Uterus (tissue), 3 donors: ENCODE measurements at regions not wholly inside any gene's neighbourhood (a gene's known extent, or its start where the extent isn't known, plus 50 kb on each side); places are given as distances from the start of the nearest gene placed in this dataset.

Source experiments
- DNase-seq, 2 donors: peaks; one replicate each; pipeline ENCODE4 v3.0.0-alpha.2; 2019 to 2020
- H3K27ac ChIP-seq, 2 donors: fragments of 200-600 bp; sonication (generic); 1 replicate in 1 of 2; 2 replicates in 1 of 2; pipeline ENCODE4 v1.5.1; 2016 to 2018
- H3K27me3 ChIP-seq, 2 donors: fragments of 200-600 bp; sonication (generic); one replicate each; pipeline ENCODE4 v1.5.1; 2018 to 2019; ENCODE audit warnings: control low read depth in 1 of 2
- H3K36me3 ChIP-seq, 2 donors: fragments of 200-600 bp; sonication (generic); one replicate each; pipeline ENCODE4 v1.5.1; 2019; ENCODE audit warnings: control low read depth in 1 of 2
- H3K4me1 ChIP-seq, 2 donors: fragments of 200-600 bp; sonication (generic); one replicate each; pipeline ENCODE4 v1.5.1; 2018 to 2019; ENCODE audit warnings: control low read depth in 1 of 2
- H3K4me3 ChIP-seq, 2 donors: fragments of 200-600 bp; sonication (generic); 1 replicate in 1 of 2; 2 replicates in 1 of 2; pipeline ENCODE4 v1.5.1; 2018 to 2019; ENCODE audit warnings: mild to moderate bottlenecking in 1 of 2
- H3K9me3 ChIP-seq, 2 donors: fragments of 200-600 bp; sonication (generic); one replicate each; pipeline ENCODE4 v1.5.1; 2019; ENCODE audit warnings: control low read depth in 1 of 2
- CTCF ChIP-seq, 4 experiments: fragments of 200-600 bp in 2 of 4; fragments of 450-650 bp in 2 of 4; sonication (generic) in 2 of 4; IDR thresholded peaks; one replicate each; pipeline ENCODE4 v1.5.1; 2016 to 2019; ENCODE audit warnings: antibody characterized with exemption in 4 of 4, mild to moderate bottlenecking in 2 of 4, moderate library complexity in 1 of 4
- POLR2A ChIP-seq, 2 donors: fragments of 450-650 bp; IDR thresholded peaks; one replicate each; pipeline ENCODE4 v1.6.1; 2016; ENCODE audit warnings: antibody characterized with exemption in 2 of 2, mild to moderate bottlenecking in 1 of 2, moderate library complexity in 1 of 2
- intact Hi-C: fragments of 100-400 bp; cut with DNase I; formaldehyde crosslinking; loops from one replicate; pipeline ENCODE4 v1.15.1; 2023; ENCODE audit warnings: low total_unique reads
- donor health status: DM: yes; HTN: yes; CAD: no.

DNA sequence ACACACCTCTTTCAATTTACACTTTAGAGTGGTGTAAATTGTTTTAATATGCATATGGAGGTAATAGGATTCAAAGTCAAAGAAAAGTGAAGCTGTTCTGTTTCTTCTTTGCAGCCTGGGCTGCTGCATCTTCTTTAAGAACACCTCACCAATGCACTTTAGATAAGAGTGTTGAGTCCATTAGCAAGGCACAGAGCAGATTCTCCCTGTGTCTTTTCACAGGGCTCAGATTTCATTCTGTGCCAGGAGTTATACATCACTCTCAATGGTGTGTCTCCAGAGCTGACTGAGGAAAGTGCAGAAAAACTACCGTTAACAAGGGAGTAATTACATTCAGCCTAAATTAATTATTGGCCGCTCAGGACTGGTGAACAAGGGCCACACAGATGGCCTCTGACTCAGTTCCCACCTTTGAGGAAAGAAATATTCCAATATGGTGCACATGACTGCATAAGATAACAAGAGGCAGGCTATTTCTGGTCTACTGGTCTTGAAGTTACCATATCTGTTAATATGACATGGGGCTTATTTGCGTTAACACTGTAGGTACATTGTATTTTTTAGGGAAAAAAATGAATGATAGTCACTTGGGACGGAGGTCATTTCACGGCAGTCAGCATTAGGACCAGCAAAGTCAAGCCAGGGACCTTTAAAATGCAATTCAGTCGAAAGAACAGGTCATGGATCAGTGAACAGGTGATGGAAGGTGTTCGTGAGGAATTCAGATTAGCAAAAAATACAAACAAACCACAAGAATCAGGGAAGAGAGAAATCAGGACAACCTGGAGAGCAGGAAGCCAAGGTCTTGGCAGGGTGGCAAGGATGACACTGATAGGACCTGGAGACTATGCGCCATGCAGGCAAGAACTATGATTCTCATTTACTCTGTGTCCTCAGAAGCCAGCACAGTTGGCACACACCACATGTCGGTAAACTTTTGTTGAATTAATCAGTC lies 203.7 kb downstream of the TBX18 start:
- no peak for TF ChIP-seq CTCF (IDR thresholded peaks at IDR 0.05)
- no peak for TF ChIP-seq POLR2A (IDR thresholded peaks at IDR 0.05)
- intact Hi-C loops, result no loop called here
- no peak for DNase-seq
- Histone ChIP-seq H3K4me1 (no peaks in the 10 kb centered on the region), H3K27ac (no peak overlapping the region), H3K27me3 (no peaks in the 10 kb centered on the region), H3K36me3 (no peaks in the 10 kb centered on the region), H3K9me3 (no peaks in the 10 kb centered on the region), H3K4me3 (no peak overlapping the region)

DNA sequence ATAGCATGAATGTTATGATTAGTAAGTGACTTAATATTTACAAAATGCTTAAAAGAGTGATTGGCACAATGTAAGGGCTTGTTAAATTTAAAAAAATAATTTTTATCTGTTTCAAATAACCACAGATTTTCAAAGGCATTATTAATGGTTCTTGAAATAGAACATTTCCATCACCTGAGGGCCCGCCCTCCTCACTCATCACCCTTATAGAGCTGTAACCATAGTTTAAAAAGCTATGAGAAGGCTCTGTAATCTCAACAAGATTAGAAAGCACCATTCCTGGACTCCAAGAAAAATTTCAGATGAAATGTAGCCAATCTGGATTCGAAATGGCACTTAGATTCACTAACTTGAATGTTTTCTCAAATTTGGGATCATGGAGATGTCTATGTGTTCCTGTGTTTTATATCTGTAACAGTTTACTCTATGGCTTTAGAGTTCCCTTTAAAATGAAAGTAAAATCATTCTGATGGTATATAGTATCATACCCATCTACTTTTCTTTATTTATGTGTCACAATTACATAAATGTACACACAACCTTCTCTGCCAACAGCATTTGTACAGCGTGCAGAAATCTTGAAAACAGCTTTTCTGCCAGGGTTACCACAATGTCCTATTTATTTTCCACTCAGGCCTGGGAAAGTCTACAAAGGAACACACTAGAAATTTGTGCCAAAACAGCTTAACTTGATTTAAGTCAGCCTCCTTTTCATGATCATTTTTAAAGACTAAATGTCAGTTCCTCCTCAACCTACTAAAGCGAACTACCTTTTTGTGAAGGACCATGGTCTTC lies 207.7 kb downstream of the TBX18 start:
- Histone ChIP-seq H3K4me1 (no peaks in the 10 kb centered on the region), H3K36me3 (no peaks in the 10 kb centered on the region), H3K9me3 (no peaks in the 10 kb centered on the region), H3K4me3 (no peak overlapping the region), H3K27me3 (no peaks in the 10 kb centered on the region), H3K27ac (no peak overlapping the region)
- no peak for DNase-seq
- no peak for TF ChIP-seq POLR2A (IDR thresholded peaks at IDR 0.05)
- no peak for TF ChIP-seq CTCF (IDR thresholded peaks at IDR 0.05)
- intact Hi-C loops, result no loop called here

GRCh38 chr6:84554706-84555105 lies 209.7 kb downstream of the TBX18 start:
- H3K27ac ChIP-seq, result no peak overlapping the region

GRCh38 chr6:84554074-84554473 lies 210.3 kb downstream of the TBX18 start:
- TF ChIP-seq CTCF (IDR thresholded peaks at IDR 0.05), result no peak
- no peak for TF ChIP-seq POLR2A (IDR thresholded peaks at IDR 0.05)
- no peak overlapping the region for H3K27ac ChIP-seq
- DNase-seq, result no peak

More at GRCh38 chr6:84554706-84555105, 209.7 kb downstream of the TBX18 start:
- intact Hi-C loops, result no loop called here
- H3K9me3 ChIP-seq, result no peaks in the 10 kb centered on the region
- DNase-seq, result no peak
- no peaks in the 10 kb centered on the region for H3K27me3 ChIP-seq
- H3K36me3 ChIP-seq, result no peaks in the 10 kb centered on the region
- H3K4me1 ChIP-seq, result no peaks in the 10 kb centered on the region
- no peak overlapping the region for H3K4me3 ChIP-seq
- TF ChIP-seq POLR2A (IDR thresholded peaks at IDR 0.05) (no peak), CTCF (IDR thresholded peaks at IDR 0.05) (no peak)

DNA sequence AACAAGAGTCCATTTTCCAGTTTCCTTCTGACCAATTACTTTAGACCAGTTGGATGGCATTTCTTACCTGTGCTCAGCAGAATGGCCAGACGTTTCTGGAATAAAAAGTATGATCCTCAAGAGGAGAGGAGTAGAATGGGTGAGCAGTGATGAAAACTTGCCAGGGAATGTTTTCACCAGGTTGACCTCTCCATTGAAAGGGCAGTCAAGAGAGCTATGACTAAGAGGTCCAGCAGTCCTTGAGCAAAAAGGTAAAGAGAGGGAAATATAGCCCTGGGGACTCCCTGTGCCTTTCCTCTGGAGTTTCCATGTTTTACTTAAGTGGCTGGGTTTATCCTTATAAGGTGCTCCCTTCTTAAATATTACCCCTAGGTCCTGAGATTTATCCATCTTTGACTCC lies 210.9 kb downstream of the TBX18 start:
- Histone ChIP-seq H3K4me1 (no peaks in the 10 kb centered on the region), H3K4me3 (no peak overlapping the region), H3K27me3 (no peaks in the 10 kb centered on the region), H3K27ac (no peak overlapping the region), H3K9me3 (no peaks in the 10 kb centered on the region), H3K36me3 (no peaks in the 10 kb centered on the region)
- TF ChIP-seq POLR2A (IDR thresholded peaks at IDR 0.05), result no peak
- TF ChIP-seq CTCF (IDR thresholded peaks at IDR 0.05), result no peak
- intact Hi-C loops, result no loop called here
- no peak for DNase-seq

More at GRCh38 chr6:84554074-84554473, 210.3 kb downstream of the TBX18 start:
- H3K4me3 ChIP-seq, result no peak overlapping the region
- intact Hi-C loops, result no loop called here
- no peaks in the 10 kb centered on the region for H3K9me3 ChIP-seq
- H3K4me1 ChIP-seq, result no peaks in the 10 kb centered on the region
- H3K27me3 ChIP-seq, result no peaks in the 10 kb centered on the region
- no peaks in the 10 kb centered on the region for H3K36me3 ChIP-seq
